Tibial artery (tissue), 4 donors: ENCODE measurements at regions not wholly inside any gene's neighbourhood (a gene's known extent, or its start where the extent isn't known, plus 50 kb on each side); places are given as distances from the start of the nearest gene placed in this dataset.

ENCODE experiments used
- DNase-seq, 2 donors: peaks; one replicate each; pipeline ENCODE4 v3.0.0-alpha.2; 2019
- H3K27ac ChIP-seq, 2 donors: fragments of 200-600 bp; sonication (generic) in 1 of 2; 1 replicate in 1 of 2; 2 replicates in 1 of 2; pipeline ENCODE4 v1.5.1; 2018 to 2019; ENCODE audit warnings: mild to moderate bottlenecking in 1 of 2
- H3K27me3 ChIP-seq, 2 donors: fragments of 200-600 bp; sonication (generic) in 1 of 2; one replicate each; pipeline versions ENCODE4 v1.5.1 to v1.6.0; 2016 to 2019
- H3K36me3 ChIP-seq, 3 donors: fragments of 200-600 bp; sonication (generic) in 2 of 3; one replicate each; pipeline ENCODE4 v1.5.1; 2016 to 2019; ENCODE audit warnings: mild to moderate bottlenecking in 2 of 3
- H3K4me1 ChIP-seq, 4 donors: fragments of 200-600 bp; sonication (generic) in 2 of 4; 1 replicate in 3 of 4; 2 replicates in 1 of 4; pipeline ENCODE4 v1.5.1; 2016 to 2019
- H3K4me3 ChIP-seq, 2 donors: fragments of 200-600 bp; sonication (generic) in 1 of 2; 1 replicate in 1 of 2; 2 replicates in 1 of 2; pipeline ENCODE4 v1.5.1; 2018 to 2019; ENCODE audit warnings: mild to moderate bottlenecking in 2 of 2
- H3K9me3 ChIP-seq, 3 donors: fragments of 200-600 bp; sonication (generic) in 1 of 3; one replicate each; pipeline ENCODE4 v1.5.1; 2016 to 2019
- intact Hi-C: fragments of 100-400 bp; cut with DNase I; formaldehyde crosslinking; loops from one replicate; pipeline ENCODE4 v1.15.0; 2023; ENCODE audit warnings: low total_unique reads
- TF ChIP-seq, protein P1 (sequence below), 2 experiments: fragments of 200-600 bp in 1 of 2; fragments of 450-650 bp in 1 of 2; IDR thresholded peaks; one replicate each; pipeline ENCODE4 v1.5.1; 2017 to 2019; ENCODE audit warnings: antibody characterized with exemption in 2 of 2, mild to moderate bottlenecking in 1 of 2, moderate library complexity in 1 of 2

DNA sequence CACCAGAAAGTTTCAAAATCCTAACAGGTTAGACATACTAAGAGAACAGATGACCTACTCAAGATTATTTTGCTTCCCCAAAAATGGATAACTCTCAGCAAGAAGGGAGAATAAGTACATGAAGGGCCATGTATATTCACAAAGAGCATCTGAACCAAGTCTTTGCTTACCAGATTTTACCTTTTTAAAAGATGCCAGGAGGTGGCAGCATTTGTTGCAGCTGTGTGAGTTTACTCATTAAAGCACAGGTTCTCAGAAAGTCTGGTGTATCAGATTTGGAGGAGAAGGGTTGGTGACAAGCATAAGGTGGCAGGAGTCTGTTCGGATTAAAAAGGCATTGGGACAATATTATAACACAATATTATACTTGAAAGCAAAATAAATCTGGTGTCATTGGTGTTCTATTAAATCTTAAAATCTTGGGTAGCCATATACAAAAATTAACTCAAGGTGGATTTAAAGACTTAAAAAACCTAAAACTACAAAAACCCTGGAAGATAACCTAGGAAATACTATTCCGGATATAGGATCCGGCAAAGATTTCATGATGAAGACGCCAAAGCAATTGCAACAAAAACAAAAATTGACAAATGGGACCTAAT lies 51.3 kb upstream of the NFKB1 start:
- Histone ChIP-seq H3K4me1 (no peaks in the 10 kb centered on the region), H3K27me3 (no peaks in the 10 kb centered on the region), H3K27ac (no peak overlapping the region), H3K36me3 (no peaks in the 10 kb centered on the region), H3K9me3 (no peaks in the 10 kb centered on the region), H3K4me3 (no peak overlapping the region)
- DNase-seq = no peak
- intact Hi-C loops = loop anchor here (10.0 kb wide), 2 partner anchors 165 to 555 kb away; no protein-coding TSS in a partner anchor
- TF ChIP-seq, protein P1, sequence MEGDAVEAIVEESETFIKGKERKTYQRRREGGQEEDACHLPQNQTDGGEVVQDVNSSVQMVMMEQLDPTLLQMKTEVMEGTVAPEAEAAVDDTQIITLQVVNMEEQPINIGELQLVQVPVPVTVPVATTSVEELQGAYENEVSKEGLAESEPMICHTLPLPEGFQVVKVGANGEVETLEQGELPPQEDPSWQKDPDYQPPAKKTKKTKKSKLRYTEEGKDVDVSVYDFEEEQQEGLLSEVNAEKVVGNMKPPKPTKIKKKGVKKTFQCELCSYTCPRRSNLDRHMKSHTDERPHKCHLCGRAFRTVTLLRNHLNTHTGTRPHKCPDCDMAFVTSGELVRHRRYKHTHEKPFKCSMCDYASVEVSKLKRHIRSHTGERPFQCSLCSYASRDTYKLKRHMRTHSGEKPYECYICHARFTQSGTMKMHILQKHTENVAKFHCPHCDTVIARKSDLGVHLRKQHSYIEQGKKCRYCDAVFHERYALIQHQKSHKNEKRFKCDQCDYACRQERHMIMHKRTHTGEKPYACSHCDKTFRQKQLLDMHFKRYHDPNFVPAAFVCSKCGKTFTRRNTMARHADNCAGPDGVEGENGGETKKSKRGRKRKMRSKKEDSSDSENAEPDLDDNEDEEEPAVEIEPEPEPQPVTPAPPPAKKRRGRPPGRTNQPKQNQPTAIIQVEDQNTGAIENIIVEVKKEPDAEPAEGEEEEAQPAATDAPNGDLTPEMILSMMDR (IDR thresholded peaks at IDR 0.05) = peak; percentile 37 to 49

DNA sequence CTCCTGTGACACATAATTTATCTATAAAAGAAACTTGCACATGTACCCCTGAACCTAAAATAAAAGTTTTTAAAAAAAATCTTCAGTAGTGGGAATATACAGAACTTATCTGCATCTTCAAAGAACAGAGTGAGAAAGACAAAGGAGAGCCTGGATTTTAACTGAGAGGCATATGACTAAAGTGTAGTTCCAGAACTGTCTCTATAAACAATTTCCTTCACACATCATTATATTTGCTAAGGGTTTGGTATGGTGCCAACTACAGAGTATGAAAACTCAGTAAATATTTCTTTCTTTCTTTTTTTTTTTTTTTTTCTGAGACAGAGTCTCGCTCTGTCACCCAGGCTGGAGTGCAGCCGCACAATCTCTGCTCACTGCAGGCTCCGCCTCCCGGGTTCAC lies 49.9 kb upstream of the NFKB1 start:
- intact Hi-C loops = loop anchor here (10.0 kb wide), 2 partner anchors 164 to 554 kb away; no protein-coding TSS in a partner anchor
- Histone ChIP-seq H3K4me3 (no peak overlapping the region), H3K27ac (no peak overlapping the region), H3K4me1 (no peaks in the 10 kb centered on the region), H3K9me3 (no peaks in the 10 kb centered on the region), H3K36me3 (no peaks in the 10 kb centered on the region), H3K27me3 (no peaks in the 10 kb centered on the region)
- no peak for DNase-seq
- TF ChIP-seq, protein P1 (IDR thresholded peaks at IDR 0.05) = no peak
